ENCODE measurements at regions not wholly inside any gene's neighbourhood (a gene's known extent, or its start where the extent isn't known, plus 50 kb on each side); places are given as distances from the start of the nearest gene placed in this dataset.
"Not testable (repeated sequence)": the region's sequence is repeated elsewhere in the genome, so short reads cannot be mapped to it uniquely, and the experiment has no call there.

DNA sequence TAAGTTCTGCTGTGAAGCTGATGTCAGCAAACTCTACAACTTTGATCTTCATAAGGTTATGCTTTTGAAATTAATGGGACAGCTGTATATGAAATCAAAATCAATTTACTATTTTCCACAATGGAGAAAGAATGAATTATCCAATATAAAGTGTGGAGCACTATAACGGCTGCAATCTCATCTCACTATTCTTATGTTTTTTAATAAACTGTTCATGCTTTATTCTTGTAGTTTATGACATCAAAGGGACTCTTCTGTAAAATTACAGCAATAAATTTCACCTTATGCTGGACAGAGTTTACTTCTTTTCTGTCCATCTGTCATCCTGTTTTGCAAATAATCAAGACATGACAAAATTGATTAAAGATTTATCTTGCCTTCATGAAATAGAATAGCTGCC, 192.5 kb downstream of the TECRL start:
- no peak for DNase-seq

GRCh38 chr4:64205376-64205775, 203.9 kb downstream of the TECRL start:
- DNase-seq = no peak

DNA sequence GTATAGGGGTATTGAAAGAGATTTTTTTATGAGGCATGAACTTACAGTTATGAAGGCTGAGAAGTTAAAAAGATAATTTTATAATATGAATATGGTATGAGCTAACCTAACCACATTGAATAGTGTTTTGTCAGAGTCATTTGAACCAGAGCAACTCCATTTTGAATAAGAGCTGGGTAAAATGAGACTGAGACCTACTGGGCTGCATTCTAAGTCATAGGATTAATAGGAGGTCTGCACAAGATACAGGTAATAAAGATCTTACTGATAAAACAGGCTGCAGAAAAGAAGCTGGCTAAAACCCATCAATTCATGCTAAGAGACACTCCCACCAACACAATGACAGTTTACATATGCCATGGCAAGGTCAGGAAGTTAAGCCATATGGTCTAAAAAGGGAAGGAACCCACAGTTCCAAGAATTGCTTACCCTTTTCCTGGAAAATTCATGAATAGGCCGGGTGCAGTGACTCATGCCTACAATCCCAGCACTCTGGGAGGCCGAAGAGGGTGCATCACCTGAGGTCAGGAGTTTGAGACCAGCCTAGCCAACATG, 209.2 kb downstream of the TECRL start:
- DNase-seq = no peak

DNA sequence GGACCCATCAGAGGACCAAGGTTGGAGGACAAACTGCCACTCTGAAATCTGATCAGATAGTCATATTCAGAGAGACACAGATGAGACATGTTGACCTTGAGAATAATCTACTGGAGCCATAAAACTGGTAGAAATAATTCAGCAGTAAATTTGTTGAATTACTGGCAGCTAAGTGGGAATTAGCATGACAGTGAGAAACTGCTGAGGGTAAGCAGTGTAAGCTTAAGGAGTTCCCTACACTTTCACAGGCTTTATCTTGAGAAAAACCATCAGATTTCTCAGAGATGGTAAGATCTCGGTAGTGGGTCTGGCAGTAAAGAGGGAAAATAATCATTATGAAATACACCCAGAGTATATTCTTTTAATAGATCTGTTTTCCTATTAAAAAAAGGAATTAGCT, 213.7 kb downstream of the TECRL start:
- no peak for DNase-seq

GRCh38 chr4:64192731-64193412, 216.4 kb downstream of the TECRL start:
- no peak for DNase-seq

GRCh38 chr4:64174247-64174882, 234.9 kb downstream of the TECRL start:
- no peak for DNase-seq

GRCh38 chr4:64166365-64166764, 242.9 kb downstream of the TECRL start:
- no peak for DNase-seq

DNA sequence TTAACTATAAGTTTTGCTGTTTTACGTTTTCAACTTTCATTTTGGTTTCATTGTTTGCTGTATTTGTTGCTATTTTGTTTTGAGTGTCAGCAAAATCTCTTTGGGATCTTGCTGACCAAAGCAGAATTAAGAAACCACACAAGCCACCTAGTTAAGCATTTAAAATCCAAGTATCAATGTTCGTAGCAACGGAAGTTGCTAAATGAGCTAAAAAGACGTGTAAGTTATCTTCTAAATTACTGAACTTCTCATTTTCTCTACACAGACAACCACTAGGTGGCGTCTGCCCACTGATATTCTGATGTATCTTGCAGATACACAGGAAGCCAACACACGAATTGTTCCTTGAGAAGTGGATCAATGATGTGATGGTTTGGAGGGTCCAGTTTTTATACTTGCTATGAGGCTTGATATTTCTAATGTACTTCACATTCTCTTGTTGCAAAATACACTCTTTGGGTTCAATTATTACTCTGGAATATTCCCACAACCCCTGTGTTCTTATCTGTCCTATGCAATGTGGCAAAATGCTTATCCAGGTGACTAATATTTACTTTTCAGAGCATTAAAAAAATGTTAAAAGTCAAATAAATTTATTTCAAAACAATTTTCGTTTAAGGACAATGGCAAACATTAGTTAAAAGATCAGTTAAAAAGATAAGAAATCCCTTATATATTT, 250.5 kb downstream of the TECRL start:
- peak; percentile 5 for DNase-seq

- DNase-seq = no peak
Measured at GRCh38 chr4:64157397-64157796, 251.9 kb downstream of the TECRL start.

- DNase-seq = no peak
Measured at GRCh38 chr4:64156253-64156652, 253.0 kb downstream of the TECRL start.

DNA sequence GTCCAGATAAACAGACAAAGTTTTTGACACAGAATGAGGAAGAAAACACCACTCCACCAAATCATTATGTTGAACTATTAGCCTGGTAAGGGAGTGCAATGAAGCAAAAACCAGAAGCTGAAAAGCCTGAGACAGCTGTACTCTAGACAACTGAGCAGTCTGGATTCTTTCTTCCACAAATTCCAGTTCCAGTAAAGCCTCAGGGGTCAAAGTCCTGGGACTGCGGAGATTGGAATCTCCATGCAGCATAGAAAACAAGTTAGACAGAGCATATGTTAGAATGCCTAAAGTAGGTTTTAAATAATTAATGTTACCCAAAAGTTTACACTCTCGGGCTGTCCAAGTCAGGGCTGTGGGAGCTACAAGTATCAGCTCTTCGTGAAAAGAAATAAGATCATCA, 263.2 kb downstream of the TECRL start:
- no peak for DNase-seq

DNA sequence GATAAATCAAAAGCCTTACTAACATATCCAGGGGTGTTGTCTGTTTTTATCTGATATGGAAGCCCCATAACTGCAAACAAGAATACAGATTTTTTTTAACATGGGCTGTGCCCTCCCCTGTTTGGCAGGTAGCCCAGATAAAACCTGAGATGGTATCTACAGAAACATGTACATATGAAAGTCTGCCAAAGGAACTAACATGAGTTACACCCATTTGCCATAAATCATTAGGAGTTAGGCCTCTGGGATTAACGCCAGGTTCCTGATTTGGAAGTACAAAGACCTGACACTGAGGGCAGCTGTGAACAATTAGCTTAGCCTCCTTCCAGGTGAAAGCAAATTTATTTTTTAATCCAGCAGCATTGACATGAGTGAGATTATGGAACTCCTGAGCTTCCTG, 264.3 kb downstream of the TECRL start:
- no peak for DNase-seq

- no peak for DNase-seq
Measured at GRCh38 chr4:64130907-64131306, 278.3 kb downstream of the TECRL start.

DNA sequence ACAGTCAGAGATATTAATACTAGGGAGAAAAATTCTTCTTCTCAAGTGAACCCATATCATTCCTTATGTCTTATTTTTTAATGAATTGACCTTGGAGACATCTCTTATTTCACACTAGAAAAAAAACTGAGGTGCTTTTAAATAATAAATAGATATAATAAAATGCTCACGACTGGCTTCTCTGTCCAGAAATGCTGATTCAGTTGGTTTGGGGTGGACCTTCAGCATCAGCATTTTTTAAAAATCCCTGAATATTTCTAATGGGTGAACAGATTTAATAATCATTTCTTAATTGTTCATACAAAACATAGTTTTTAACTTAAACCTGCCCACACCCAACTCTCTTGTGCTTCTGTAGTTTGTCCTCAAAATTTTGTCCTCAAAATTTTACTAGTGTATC, 283.9 kb downstream of the TECRL start:
- DNase-seq = no peak

DNA sequence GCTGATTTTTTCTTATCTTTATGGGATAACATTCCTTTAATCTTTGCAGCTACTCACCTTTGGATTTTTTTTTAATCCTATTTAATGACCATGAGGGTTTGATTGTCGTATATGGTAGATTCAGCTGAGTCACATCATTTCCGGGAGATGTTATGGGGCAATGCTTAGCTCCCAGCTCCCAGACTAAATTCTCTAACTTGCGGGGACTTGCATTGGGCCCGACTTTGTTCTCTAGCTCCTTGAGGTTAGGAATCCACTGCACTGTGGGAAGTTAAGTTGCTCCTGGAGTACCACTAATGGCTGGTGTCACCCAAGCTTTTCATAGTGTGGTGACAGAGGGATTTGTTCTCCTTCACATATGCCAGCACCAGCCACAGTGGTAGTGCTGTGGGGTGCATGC, 287.4 kb downstream of the TECRL start:
- no peak for DNase-seq

GRCh38 chr4:64105903-64106302, 303.3 kb downstream of the TECRL start:
- no peak for DNase-seq

- DNase-seq = no peak
Measured at GRCh38 chr4:64095398-64095797, 313.9 kb downstream of the TECRL start.

DNA sequence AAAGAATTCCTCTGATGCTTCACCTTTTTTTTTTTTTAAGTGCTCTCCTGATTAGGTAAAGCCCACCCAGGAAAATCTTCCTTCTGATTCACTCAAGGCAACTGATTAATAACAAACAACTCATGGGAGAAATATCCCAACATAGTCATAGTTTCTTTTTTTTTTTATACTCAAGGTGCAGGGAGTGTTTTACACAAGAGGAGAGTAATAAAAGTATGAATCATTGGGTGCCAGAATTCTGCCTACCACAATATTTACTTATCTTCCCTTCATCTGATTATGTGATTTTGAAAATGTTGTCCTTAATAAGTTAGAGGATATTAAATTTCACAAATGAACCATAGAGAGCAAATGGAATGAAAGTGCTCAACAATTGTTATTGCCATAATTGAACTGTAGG, 329.9 kb downstream of the TECRL start:
- DNase-seq = no peak

- no peak for DNase-seq
Measured at GRCh38 chr4:64068096-64068495, 341.2 kb downstream of the TECRL start.

- no peak for DNase-seq
Measured at GRCh38 chr4:64062991-64063390, 346.3 kb downstream of the TECRL start.

DNA sequence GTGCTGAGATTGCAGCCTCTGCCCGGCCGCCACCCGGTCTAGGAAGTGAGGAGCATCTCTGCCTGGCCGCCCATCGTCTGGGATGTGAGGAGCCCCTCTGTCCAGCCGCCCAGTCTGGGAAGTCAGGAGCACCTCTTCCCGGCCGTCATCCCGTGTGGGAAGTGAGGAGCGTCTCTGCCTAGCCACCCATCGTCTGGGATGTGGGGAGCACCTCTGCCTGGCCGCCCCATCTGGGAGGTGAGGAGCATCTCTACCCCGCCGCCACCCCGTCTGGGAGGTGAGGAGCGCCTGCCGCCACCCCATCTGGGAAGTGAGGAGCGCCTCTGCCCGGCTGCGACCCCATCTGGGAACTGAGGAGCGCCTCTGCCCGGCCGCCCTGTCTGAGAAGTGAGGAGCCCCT, 372.2 kb downstream of the TECRL start:
- DNase-seq = not testable (repeated sequence)

DNA sequence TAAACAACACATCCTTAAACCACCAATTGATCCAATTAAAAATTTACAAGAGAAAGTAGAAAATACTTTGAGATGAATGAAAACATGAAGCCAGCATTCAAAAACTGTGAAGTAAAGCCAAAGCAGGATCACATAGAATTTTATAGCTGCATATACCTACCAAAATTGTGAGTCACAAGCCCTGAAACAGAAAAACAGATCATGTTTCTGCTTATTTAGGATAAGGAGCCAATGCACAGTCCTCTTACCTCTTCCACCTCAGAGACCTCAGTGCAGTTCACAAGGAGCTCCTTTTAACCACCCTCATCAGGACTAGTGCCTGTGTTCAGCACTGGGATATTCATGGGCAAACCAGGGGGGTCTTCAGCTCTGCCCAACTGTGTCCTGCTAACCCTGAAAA, 386.7 kb downstream of the TECRL start:
- no peak for DNase-seq

DNA sequence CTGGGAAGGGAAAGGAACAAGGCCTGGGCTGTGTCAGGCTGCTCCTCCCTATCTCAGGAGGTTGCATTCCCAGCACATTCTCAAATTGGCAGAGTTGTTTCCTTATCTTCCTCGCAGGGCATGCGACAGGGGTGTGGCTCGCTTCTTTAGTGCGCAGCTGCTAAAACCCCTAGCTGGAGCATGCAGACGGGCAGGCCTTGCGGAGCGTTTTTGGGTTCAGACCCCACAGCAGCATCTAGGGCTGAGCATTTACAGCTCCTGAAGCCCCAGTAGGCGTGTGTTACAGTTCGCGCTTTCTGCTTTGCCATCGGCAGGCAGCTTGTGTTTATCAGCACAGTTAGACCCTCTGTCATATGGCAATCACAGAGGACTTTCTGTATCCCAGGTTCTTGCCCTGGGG, 392.4 kb downstream of the TECRL start:
- DNase-seq = no peak

DNA sequence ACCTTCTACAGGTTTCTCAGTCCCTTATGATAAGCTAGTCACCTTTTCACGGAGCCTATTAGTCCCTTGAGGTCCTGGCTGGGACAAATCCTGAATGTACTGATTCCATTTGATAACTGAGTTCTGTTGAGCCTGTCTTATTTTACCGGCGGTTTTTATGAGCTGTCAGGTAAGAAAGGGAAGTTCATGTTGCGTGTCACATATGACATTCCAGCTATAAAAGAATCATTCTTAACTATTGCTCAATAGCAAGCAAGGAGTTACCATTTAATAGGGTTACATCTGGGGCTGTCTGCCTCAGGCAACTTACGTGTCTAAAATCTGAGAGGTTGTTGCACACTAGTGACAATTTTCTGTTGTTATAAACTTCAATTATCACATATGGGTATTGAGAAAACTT, 394.6 kb downstream of the TECRL start:
- no peak for DNase-seq
